Activated CD4-positive, CD25-positive, alpha-beta regulatory T cell treated with anti-CD3 and anti-CD28 coated beads, Interleukin-2, amount 50 U/mL, for 24 hours (primary cell): ENCODE measurements at regions not wholly inside any gene's neighbourhood (a gene's known extent, or its start where the extent isn't known, plus 50 kb on each side); places are given as distances from the start of the nearest gene placed in this dataset.
"Not testable (repeated sequence)": the region's sequence is repeated elsewhere in the genome, so short reads cannot be mapped to it uniquely, and the experiment has no call there.

ENCODE experiments used
- ATAC-seq, 2 donors: fragments of 150-1000 bp; cut with Tn5 transposase; one replicate each; pipeline ENCODE4 v1.10.0; 2021; ENCODE audit warnings: mild to moderate bottlenecking in 1 of 2, moderate library complexity in 1 of 2

DNA sequence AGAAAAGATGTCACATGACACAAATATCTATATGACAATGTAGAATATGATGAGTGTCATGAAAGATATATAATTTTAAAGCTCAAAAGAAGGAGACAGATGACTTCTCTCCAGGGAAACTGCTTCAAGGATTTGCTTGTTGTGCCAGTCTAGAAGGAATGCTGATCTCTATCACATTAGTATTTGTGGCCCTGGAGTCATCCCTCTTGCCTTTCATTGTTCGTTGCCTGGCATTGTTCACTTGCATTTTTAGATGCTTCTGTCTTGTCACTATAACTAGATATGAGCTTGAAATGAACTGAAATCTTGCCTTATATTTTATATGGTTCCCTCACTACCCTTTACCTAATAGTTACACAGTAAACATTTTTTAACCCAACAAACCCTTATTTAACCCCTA, 207.5 kb downstream of the ZNF608 start:
- ATAC-seq, result no peak

DNA sequence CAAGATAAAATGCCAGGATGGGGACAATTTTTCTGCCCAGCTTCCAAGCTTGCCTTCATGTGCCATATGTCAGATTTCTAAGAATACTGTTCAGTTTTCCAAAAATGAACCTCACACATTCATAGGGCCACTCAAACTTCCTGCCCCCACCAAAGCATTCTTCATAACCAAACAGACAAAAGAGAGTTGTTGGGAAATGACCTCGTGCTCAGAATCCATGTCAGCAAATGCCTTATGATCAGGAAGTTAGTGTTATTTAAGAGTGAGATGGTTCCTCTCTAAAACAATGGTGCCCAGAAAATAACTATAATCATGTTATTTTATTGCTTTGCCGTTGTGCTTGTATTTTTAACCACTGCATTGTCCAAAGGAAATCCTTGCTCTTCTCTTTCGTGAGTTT, 208.2 kb downstream of the ZNF608 start:
- ATAC-seq, result no peak

DNA sequence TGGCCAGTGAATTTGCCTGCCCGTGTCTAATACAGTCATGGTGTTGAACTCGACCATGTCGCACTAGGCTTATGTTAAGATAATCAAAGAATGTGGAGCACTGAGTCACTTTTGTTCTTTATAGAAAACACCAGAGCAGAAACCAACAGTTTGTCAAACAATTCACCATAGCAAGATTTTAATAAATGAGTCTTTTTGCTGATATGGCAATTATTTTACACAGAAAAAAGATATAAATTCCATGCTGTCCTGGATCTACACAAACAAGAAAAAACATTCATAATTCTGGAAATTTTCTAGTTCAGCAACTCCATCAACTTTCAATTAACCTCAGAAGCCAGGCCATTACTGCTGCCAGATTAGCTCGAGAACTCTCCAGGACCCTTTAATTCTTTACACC, 208.9 kb downstream of the ZNF608 start:
- ATAC-seq, result no peak

DNA sequence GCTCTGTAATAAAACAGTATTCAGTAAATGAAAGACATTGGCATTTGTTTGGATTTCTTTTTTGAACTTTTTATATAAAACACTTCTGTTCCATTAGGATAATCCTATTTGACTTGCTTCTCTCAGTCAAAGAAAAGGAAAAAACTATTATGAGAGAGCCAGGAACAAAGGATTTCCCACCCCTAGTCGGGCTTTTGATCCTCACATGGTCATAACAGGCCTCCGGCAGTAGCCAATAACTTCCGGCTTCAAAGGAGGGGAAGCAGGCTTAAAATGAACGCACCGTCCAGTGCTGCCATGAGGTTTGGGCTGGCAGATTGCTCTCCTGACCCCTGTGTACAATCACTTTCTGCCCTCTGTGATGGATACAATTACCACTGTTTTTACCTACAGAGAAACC, 209.3 kb downstream of the ZNF608 start:
- ATAC-seq, result no peak

DNA sequence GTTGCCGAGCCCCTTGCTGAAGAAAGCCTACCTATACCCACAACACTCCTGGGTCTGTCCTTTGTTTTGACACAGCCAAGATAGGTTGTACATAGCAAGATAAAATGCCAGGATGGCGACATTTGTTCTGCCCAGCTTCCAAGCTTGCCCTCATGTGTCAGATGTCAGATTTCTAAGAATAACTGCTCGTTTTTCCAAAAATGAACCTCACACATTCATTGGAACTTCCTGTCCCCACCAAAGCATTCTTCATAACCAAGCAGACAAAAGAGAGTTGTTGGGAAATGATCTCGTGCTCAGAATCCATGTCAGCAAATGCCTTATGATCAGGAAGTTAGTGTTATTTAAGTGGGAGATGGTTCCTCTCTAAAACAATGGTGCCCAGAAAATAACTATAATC, 210.1 kb downstream of the ZNF608 start:
- ATAC-seq, result no peak

DNA sequence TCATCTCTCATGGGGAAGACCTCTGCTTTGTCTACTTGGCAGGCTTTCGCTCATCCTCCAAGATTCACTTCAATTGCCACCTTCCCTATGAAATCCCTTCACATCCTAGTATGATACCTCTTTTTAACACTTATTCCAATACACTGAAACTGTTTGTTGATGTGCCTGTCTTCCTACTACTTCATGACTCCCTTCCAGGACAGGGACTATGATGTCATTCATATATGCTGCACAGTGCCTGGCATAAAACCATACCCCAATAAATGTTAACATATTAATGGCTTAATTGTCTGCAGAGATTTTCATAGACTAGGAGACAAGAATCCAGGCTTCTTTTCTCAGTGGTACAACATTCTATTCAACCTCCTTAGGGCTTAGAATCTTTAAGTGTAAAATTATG, 215.5 kb downstream of the ZNF608 start:
- ATAC-seq, result no peak

DNA sequence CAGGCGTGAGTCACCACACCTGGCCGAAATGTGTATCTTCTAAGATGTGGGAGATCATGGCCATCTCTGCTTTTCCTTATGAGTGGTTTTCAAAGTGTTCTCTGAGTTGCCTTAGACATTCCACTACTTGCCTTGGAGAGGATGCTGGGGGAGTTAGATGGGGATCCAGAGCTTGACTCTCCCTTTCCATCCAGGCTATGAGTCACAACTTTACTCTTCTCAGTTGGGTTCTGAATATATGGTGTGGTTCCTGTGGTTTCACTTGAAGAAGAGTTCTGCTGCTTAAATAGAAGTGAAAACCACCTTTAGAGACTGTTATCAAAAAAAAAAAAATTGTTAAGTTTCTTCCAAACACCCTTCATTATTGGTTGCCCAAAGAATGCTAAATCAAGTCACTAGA, 217.6 kb downstream of the ZNF608 start:
- ATAC-seq, result no peak

DNA sequence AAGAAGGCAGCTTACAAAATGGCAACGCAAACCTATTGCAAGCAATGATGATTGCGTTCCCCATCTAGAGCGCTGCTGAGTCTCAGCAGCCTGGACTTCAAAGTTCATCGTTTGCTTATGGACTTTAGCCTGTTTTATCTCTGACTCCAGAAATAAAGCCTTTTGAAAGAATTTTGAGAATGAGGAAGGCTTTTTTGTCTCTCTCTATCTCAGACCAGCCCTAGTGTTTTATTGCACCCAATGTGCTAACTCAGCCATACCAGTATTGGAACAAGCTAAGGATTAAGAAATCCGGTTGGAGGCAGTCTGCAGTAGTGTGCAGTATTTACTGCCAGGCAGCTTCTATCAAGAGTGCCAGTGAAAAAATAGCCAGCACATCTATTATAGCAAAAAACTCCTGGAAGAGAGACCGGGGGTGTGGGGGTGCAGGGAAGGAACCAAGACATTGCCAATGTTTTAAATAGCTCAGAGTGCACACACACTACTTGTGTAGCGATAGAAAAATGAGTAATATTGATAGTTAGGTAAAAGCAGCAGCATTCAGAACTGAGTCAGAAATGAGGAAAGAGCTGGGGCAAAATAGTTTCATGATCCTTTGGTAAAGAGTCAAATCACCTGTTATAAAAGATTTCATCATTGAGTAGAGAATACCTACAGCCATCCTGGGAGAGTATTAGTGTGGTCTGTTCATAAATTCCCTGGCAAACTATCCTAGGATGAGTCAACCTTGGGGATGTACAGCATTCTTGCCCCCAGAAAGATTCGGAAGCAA, 219.0 kb downstream of the ZNF608 start:
- no peak for ATAC-seq

DNA sequence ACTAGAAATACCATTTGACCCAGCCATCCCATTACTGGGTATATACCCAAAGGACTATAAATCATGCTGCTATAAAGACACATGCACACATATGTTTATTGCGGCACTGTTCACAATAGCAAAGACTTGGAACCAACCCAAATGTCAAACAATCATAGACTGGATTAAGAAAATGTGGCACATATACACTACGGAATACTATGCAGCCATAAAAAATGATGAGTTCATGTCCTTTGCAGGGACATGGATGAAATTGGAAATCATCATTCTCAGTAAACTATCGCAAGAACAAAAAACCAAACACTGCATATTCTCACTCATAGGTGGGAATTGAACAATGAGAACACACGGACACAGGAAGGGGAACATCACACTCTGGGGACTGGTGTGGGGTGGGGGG, 220.4 kb downstream of the ZNF608 start:
- not testable (repeated sequence) for ATAC-seq

DNA sequence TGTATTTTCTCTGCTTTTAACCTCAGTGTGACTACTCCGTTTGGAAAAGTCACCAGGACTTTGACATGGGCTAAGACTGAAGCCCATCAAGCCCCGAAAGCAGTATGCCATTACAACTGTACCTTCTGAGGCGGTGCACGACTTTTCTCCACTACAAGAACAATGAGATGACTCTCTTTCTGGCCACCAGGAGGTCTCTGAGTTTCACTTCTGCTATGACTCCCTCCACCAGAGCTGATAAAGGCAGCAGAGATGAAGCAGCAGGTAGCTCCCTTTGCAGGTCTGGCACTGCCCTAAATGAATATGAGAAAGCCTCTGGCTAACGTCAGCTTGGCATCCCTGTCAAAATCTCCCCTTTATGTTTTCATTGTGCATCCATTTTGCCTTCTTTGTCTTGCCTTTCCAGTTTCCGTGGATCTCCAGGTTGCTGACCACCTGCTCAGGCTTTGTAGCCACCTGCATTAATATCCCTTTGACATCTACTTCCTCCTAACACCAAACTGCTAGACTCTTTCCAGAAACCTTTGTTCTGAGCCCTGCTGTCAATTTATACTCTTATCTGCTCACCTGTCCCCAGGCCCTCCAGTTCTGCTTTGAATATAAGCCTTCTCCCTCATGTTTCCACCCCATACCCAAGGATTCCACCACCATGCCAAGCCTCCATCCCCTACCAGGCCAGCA, 221.7 kb downstream of the ZNF608 start:
- no peak for ATAC-seq

DNA sequence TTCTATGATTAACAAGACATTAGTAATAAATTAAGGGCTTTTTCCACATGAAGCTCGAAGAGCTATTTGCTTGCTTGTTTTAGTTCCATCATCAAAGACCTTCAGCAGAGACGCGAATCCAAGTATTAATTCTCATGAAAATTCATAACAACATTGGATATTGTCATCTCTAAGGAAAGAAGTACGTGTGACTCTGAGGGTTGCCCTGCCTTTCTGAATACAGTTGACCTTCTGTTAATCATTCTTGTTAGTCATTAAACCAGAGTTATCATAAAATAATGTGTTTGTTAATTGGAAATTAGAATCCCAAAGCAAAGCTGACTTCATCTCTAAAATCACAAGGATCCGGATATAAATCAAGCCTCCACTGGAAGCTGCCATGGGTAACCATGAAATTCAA, 222.5 kb downstream of the ZNF608 start:
- ATAC-seq, result no peak

DNA sequence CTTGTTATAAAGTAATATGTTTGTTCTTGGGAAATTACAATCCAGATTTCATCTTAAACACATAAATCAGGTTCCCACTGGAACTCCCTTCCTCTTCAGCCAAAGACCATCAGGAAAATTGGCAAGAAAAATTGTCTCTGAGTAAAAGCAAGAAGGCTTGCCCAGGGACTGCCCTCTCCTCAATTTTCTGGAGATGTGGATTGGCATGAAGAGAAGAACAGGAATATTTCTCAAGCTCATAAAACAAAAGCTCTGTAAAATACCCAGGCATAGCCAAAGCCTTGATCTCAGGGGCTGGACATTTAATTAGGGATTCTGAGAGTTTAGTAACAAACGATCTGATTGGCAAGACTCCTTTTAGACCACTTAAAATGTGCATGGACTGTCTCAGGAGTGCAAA, 223.4 kb downstream of the ZNF608 start:
- ATAC-seq, result no peak

DNA sequence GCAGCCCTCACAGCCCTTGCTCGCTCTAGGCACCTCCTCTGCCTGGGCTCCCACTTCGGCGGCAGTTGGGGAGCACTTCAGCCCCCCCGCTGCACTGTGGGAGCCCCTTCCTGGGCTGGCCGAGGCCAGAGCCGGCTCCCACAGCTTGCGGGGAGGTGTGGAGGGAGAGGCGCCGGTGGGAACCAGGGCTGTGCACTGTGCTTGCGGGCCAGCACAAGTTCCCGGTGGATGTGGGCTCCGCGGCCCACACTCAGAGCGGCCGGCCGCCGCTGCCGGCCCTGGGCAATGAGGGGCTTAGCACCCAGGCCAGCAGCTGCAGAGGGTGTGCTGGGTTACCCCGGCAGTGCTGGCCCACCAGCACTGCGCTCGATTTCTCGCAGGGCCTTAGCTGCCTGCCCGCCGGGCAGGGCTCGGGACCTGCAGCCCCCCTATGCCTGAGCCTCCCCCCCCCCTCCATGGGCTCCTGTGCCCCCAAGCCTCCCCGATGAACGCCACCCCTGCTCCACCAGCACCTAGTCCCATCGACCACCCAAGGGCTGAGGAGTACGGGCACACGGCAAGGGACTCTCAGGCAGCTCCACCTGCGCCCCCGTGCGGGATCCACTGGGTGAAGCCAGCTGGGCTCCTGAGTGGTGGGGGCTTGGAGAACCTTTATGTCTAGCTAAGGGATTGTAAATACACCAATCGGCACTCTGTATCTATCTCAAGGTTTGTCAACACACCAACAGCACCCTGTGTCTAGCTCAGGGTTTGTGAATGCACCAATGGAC, 224.8 kb downstream of the ZNF608 start:
- no peak for ATAC-seq

DNA sequence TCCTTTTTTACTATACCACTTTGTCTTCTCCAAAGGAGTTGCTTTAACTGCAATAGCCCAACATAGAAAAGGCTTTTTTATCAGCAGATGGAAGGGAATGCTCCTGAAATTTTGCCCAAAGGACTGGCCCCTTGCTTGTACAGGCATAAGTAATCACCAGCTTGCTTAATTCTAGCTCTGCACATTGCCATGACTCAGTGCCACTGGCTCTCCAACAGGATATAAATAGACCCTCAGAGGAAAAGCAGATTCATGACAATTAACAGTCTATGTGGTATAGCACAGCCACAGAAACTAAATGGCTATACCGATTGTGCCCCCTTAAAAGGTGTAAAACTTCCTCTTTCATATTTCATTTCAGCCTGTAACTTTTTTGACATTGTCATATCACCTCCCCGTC, 227.0 kb downstream of the ZNF608 start:
- ATAC-seq, result no peak

DNA sequence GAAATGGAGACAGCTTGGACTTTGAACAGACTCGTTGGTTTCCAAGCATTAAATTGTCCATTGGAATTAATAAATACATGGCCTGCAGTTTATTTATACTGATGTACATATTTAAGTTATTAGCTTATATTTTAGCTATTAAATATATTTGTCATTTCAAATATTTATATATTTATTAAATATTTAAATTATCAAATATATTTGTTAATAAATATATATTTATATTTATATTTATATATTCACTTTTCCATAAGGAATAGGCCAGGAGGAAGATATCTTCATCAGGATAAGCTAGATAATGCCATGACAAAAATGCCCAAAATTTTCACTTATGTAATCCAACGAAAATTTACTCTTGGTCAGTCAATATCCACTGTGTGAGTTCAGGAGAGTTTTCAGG, 229.9 kb downstream of the ZNF608 start:
- no peak for ATAC-seq

DNA sequence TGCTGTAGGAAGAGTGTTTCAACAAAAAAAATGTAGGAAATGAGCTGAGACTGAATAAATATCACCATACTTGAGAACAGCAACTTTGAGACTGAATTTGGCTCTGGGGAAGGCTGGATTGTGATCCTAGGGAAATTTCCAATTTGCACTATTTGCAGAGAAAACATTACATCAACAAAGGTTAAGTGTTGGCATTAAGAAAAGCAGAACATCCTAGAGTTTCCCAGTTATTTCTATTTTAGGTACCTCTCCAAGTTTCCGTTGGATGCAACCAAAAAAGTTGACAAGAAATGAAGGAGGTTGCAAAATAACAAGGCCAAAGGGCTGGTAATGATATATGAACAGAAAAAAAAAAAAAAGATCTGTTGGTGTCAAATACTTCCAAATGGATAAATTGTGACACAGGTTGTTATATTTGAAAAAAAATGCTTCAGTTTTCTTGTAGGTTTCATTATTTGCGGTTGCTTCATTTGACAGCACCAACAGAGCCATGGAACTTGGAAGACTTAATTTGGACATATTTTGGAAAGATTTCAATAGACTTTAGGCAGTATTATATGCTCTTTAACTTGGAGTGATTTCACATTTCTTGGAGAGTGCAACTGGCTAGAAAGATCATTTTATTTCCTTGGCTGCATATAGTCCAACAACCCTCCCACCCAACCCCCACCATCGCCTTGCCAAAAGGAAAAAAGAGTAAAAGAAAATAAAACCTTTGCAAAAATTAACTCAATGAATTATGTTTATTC, 230.8 kb downstream of the ZNF608 start:
- ATAC-seq, result no peak

DNA sequence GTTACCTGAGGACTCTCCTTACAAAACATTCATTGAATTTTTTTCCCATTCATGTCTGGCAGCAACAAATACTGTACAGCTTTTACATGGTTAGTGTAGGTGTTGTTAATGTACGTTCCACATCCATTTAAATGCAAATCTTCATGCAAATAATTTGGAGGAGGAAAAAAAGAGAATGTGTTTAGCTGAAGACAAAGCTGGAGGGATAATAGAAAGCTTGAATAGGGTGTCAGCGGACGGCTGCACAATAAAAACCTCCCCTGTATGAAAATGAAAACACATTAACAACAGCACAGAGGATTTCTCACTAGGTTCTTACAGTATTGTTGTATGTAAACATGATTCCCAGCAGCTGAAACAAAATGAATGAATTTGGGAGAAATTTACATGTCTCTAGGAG, 231.5 kb downstream of the ZNF608 start:
- no peak for ATAC-seq

DNA sequence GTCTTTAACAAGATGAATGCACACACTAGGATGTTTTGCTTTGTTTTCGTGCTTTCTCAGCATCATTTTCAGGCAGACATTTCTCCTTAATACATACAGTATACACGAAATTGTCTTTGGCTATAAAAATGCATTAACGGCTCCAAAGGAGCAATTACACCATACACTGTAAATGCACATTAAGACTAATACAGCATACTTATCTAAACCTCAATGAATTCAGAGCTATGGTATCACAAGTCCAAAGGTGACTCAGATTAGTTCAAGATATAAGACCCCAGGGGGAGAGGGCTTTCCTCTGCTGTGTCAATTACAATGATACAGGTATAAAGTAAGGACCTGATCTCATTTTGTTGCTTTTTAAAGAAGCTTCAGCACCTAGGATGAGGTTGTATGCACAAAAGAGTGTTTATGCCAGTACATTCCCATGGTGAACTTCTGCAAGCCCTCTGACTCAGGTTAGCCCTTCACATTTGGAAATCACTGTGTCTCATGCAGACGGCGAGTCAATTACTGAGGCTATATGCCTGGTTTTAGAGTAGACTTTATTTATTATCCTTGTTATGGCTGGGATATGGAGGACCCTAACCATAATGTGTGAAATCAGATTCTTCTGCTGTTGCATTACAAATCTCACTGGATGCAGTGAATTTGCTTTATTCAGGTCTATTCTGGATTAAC, 233.3 kb downstream of the ZNF608 start:
- ATAC-seq, result no peak

DNA sequence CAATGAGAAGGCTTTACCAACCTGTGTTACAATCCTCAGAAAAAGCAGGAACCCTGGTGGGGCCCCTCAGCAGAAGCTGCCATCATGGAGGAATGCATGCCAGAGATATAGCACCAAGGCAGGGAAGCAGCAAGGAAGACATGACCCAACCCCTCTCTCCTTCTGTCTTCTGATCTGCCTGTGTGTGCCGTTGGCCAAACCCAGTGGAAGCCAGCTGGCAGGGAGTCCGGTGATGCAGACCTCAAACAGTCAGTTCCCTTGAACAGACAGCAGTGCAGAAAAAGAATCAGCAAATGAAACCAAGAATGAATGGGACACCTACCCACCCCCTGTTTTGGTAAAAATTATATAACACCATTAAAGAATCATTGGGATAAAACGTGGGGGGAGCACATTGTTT, 234.2 kb downstream of the ZNF608 start:
- no peak for ATAC-seq

DNA sequence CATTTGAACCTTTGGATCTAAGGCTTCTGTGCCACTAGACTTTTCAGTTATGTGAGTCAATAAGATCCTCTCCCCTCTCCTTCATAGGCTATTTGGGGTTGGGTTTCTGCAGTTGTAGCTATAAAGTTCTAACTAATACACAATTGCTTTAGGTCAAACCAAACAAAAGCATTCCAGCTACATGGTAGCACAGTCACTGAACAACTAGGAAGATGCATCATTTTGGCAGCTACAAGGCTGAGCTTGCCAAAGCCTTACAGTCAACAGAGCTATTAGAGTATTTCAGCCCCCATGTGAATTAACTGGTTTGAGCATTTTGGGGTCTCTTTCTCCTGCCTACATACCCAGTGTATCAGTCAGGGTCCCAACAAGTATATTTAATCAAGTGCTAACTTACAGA, 234.6 kb downstream of the ZNF608 start:
- no peak for ATAC-seq

DNA sequence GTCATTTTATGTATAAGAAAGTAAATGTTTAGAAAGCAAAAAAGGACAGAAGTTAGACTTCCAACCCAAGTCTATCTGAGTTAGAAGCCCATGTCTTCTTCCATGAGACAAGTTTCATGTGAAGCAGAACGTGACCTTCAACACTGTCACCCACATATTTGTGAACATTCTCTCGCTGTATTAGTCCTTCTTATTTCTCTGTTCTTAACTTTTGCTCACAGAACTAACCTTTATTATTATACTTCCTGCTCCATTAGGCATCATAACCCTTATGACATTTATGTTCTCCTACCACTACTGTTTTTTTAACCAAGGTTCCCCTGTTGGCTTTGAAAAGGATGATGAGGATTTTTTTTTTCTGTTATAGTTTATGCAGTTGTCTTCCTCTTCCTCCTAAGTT, 238.8 kb downstream of the ZNF608 start:
- no peak for ATAC-seq

DNA sequence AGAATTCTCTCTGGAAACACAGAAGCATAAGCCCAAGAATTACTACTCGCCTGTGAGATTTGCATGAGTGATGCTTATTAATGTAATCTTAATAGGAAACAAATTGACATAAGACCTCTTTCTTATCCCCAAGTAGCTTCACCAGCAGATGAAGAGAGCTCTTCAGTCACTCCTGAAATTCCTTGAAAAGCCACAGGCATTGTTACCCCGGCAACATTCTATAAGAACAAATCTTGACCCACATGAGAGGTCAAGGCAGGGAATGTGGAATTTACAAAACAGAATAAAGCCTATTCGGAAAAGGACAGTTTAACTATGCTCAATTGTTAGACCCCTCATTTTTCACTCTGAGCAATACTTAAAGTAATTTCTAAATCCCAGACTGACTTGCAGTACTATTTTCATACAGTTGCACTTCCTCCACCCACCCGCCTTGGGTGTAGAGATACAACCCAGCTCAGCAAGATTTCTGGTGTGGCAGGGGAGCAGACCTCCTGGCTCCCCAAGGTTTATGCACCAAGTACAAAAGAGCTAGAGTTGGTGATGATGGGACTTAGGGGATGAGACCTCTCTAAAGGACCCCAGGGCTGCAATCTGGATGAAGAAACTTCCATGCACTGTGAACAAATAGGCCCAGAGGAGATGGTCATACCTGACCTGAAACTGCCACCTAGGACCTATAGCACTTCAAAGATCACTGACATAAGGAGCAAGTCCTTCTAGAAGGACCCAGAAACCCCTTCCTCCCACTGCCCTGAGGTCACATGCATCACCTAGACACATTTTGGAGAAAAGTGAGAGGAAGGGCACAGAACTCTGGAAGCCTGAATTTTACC, 242.1 kb downstream of the ZNF608 start:
- ATAC-seq, result no peak
